HK-2 (cell line): ENCODE measurements at regions not wholly inside any gene's neighbourhood (a gene's known extent, or its start where the extent isn't known, plus 50 kb on each side); places are given as distances from the start of the nearest gene placed in this dataset.
"Not testable (repeated sequence)": the region's sequence is repeated elsewhere in the genome, so short reads cannot be mapped to it uniquely, and the experiment has no call there.

Source experiments
- DNase-seq: peaks from one replicate; pipeline ENCODE4 v3.0.0-alpha.2; 2018; ENCODE audit not compliant: unreplicated experiment

DNA sequence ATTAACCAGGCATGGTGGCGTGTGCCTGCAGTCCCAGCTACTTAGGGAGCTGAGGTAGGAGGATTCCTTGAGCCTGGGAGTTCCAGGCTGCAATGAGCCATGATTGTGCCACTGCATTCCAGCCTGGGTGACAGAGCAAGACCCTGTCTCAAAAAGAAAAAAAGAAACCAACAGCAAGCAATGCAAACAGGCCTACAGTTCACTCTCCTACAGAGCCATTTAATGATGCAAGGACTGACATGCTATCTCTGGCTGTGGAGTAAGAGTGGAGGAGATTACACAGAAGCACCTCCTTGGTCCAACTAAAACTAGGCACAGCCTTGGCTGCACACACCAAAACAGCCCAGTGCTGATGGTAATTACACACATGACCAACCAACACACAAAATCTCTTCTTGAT, 127.5 kb upstream of the SOD1 start:
- DNase-seq = no peak

DNA sequence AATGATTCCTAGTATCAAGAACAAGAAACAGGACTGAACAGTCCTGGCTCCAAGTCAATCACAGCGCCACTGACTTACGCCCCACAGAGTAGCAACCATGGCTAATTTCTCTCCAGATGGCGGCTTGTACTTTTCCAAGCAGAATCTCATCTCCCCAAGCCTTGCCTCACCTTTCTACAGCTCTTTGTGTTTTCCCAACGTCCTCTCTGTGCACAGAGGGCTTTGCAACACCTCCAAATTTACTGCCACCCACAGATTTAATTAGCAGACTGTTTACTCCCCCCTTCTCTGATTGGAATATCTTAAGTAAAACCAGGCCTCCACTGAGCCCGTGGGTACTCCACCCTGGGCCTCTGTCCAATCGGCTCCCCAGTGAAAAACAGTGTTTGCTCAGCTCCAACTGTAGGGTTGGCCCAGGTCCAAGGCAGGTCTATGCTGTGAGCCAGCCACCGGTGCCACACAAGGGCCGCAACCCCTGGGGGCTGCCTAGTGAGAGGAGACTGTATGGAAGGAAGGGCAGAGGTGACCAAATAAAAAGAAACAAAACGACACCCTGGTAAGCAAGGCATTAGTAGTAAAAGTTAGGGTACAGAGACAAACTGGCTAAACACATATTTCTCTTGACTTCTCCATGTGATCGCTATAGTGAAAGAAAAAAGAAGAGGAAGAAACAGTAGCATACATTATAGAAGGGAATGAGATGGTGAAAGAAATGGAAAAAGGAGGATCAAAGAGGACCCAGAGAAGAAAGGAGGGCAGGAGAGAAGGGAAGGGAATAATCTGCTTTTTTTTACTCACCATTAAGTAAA, 128.4 kb upstream of the SOD1 start:
- DNase-seq = no peak

DNA sequence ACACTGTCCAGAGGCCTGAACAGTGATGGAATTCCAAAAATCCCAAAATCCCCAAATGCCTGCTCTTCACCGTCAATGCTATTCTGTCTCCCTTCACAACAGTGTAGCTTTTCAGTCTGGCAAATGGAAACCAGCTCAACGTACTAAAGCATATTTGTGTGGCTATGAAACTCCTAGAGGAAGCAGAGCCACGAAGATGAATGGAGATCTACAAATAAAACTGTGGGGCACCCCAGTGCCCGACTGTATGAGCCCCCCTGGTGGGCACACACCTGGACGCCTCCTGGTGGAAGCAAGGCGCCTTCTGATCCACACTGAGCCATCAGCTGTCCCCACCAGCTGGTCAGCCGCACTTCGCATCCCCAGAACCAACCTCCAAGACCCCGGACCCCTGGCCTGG, 129.1 kb upstream of the SOD1 start:
- DNase-seq = no peak

DNA sequence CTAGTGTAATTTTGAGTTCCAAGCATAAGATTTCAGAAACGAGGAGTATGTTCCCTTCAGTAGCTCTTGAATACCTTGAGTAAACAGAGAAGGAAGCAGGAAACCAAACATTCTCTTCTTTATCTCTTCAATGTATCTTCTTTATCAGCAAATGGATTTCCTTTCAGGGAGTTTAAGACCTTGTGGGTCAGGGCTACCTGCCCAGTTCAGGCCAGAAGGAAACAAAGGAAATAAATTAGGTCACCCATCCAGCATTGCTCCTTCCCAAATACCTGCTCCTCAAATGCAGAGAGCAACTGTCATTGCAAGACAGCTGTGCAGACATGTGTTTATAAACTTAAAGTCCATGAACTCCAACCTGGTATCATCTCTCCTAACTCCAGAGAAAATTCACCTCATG, 130.1 kb upstream of the SOD1 start:
- no peak for DNase-seq

DNA sequence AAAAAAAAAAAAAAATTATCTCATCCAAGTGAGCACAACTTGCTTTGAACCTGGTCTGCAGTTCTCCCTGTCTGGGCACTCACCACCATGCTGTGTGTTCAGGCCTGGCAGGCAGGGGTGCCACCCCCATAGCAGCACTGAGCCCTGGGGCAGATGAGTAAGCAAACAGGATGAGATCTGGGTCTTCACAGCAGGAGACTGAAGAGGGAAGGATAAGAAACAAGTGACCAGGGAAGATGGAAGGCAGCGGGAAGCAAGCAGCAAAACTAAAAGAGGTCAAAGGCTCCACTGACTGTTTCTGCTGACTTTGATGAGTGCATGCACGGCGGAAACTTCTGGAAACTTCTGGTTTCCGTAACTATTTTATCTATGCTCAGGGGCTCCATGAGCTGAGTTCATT, 133.5 kb upstream of the SOD1 start:
- DNase-seq = no peak

DNA sequence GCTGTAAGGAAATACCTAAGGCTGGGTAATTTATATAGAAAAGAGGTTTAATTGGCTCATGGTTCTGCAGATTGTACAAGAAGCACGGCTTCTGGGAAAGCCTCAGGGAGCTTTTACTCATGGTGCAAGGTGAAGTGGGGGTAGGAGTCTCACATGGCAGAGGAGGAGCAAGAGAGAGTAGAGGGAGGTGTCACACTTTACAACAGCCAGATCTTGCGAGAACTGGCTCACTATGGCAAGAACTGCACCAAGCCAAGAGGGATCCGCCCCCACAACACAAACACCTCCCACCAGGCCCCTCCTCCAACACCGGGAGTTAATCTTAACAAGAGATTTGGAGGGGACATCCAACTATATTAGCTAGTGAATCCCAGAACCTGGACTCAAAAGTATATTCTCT, 135.4 kb upstream of the SOD1 start:
- no peak for DNase-seq

DNA sequence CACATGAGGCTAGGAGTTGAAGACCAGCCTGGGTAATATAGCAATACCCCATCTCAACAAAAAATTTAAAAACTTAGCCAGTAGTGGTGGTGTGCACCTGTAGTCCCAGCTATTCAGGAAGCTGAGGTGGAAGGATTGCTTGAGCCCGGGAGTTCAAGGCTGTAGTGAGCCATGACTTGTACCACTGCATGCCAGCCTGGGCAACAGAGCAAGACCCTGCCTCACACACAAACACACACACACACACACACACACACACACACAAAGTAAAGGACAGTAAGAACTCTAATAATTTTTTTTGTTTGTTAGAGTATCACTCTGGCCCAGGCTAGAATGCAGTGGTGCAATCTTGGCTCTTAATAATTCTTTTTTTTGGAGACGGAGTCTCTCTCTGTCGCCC, 138.0 kb upstream of the SOD1 start:
- DNase-seq = no peak

DNA sequence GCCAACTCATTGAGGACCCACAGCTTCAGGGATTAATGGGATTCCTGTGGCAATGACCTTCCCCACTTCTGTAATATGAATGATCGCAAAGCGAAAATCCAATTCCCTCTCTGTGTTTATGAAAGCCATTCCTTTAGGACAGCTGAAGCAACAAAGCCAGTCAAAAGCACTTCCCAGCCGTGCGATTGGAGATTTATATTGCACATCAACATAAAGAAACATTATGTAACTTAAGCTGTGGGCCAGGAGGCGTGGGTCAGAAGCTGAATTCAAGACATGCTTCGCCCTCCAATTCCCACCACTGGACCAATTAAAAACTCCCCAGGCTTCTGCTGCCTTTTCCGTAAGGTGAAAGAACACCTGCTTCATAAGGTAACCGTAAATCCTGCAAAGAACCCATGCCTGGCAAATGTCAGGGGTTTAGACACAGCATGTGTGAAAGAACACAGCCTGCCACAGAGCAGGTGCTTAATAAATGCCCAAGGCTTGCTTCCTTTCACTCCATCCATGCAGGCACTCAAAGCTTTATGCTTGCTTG, 138.9 kb upstream of the SOD1 start:
- DNase-seq = no peak

DNA sequence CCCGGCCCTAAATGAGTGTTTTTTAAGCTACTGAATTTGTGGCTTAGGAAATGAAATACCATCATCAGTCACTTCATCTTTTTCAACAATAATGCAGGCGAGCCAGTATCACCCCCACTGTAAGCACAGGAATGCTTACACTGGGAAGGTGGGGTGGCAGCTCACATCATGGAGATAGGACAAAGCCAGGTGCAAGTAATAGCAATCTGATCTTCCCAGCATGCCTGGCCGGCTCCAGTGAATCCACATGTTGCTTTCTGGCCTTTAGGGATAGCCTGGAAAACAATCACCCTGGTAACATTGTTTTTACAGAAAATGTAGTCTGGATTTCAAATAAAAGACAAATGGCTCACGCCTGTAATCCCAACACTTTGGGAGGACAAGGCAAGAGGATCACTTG, 140.9 kb upstream of the SOD1 start:
- DNase-seq = no peak

DNA sequence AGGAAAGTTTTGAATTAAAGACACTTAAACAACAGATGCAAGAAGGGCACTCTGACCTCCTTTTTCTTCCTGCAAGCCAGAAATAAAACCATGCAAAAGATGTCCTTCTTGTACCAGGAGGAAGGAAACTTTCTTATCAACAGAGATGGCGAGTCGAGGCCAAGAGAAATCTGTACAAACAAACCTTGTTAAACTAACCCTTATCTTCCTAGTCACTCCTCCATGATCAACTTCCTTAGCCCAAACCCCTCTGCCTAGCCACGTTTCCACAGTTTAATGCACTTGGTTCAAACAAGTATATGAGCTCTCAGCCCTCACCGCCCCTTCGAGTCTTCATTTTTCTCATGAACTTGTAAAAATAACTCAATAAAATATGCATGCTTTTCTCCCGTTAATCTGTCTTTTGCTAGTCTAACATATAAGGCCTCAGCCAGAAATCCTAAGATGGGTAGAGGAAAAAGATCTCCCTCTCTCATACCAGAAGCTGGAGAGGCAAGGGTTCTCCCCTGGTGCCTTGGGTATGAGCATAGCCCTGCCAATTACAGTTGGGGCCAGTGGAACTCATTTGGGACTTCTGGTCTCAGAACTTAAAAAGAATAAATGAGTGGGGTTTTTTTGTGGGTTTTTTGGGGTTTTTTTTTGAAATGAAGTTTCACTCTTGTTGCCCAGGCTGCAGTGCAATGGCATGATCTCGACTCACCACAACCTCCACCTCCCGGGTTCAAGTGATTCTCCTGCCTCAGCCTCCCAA, 141.7 kb upstream of the SOD1 start:
- no peak for DNase-seq

DNA sequence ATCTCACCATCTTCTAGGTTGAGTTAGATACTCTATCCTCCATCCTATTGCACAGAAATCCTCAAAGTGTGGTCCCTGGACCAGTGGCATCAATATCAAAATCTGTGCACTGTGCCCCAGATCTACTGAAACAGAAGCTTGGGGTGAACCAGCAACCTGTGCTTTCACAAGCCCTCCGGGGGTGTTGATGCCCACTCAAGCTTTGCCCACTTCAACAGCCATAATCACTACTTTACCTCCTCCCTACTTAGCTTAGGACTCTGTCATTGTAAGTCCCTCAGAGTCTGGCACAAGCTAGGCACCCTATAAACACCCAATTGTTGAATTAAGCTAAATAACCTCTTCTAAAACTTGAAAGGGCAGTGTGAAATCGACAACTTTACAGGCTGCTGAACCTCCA, 144.2 kb upstream of the SOD1 start:
- DNase-seq = no peak

DNA sequence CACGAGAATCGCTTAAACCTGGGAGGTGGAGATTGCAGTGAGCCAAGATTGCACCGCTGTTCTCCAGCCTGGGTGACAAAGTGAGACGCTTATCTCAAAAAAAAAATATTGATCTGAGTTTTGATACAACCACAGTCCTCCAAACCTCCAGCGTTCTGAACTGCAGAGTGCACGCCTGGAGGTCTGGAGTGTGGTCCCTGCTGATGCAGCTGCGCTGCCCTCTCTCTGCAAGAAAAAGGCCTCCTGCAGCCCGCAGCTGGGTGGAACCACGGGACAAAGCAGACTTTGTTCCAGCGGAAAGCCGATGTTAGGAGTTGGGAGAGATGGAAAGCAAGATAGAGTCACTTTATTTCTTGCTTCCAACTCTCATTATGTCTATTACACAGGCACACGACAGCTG, 144.9 kb upstream of the SOD1 start:
- DNase-seq = no peak

DNA sequence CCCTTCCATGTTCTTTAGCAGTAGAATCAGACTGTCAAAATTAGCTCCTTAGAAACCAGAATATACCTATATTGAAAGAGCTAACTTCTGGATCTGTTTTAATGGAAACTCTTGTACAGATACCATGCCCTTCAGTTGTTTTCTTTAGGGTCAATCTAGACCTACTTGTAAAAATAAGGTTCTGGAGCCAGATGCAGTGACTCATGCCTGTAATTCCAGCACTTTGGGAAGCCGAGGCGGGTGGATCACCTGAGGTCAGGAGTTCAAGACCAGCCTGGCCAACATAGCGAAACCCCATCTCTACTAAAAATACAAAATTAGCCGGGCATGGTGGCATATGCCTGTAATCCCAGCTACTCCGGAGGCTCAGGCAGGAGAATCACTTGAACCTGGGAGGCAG, 146.0 kb upstream of the SOD1 start:
- not testable (repeated sequence) for DNase-seq

DNA sequence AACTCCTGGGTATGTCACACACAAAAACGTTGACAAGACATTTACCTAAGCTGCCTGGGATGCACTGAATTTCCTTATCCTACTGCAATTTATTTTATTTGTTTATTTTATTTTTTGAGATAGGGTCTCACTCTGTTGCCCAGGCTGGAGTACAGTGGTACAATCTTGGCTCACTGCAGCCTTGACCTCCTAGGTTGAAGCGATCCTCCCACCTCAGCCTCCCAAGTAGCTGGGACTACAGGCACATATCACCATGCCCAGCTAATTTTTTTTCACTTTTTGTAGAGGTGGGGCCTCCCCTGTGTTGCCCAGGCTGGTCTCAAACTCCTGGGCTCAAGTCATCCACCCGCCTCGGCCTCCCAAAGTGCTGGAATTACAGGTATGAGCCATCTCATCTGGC, 147.5 kb upstream of the SOD1 start:
- DNase-seq = not testable (repeated sequence)

DNA sequence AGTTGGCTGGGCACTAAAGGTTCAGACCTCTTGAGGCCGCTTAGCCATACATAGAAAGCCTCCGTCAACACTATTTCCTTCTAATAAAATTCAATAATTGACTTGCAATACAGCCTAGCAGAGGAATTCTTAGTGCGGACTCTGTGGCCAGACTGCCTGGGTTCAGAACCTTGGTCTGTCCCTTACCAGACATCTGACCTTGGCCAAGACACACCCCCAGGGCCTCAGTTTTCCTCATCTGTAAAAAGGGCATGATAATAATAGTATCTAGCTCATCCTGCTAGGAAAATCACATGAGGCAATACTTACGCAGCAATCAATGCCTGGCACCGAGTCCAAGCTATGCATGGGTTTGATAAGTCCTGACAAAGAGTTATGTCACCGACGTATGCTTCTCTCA, 148.2 kb upstream of the SOD1 start:
- DNase-seq = no peak

DNA sequence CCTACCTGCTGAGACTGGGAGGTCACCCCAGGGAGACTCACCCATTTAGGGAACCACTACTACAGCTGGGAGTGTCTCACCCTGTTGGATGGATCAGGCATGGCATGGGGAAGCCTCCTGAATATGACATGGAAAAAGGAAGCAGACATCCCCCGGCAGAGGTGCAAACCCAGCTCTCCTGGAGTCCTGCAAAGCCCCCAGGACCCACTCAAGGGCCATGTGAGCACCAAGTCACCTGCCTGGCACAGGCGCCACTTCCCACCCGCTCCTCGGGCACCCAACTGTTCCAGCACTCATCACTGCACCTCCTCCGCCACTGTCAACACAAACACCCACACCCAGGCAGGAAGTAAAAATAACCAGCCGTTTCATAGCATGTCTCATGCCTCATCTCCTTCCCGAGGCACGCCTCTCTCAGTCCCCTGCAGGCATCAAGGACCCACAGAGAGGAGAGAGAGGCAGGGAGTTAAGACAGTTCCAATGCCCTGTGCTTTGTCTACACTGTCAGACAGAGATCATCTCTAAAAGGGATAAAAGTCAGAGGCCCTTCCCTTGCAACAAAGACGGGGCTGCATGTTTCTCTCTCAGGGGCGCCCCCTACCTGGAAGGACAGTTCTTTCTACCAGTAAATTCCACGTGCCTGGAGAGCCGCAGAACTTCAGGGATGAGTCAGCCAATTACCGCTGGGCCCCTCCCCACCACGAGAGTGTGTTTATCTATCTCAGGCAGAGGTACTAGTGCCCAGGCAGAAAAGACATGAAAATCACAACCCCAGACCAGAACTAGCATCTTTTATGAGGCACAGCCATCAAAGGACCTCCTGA, 150.1 kb upstream of the SOD1 start:
- peak; percentile 66 for DNase-seq

DNA sequence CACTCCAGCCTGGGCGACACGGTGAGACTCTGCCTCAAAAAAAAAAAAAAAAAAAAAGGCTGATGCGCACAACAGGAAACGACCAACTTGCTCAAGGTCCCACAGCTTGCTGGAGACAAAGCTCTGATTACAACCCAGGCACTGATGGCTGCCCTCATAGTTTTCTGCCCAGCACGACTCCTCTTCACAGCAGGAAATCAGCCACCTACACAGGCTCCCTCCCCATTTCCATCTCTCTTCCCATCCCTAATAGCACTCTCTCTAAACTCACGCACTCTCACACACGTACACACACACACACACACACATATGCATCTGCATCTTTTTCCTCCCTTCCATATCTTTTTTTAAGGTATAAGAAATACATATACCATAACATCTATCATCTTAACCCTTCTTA, 153.5 kb upstream of the SOD1 start:
- no peak for DNase-seq

DNA sequence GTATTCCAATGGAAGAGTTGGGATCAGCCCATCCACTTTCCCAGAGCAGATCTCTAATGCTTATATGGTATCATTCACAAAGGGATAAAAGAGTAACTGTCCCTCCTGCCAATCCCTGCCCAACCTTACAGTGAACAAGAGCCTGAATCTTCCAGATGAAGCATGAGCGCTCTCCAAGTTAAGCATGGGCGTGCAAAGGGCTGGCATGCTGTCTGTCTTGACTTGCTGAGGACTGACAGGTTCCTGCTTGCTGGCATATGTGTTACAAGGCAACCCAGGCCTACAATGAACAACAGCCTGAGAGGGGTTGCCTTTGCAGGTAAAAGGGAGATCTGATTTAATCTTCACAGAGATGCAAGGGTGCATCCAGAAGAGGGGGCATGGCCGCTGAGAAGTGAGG, 155.6 kb upstream of the SOD1 start:
- DNase-seq = no peak

DNA sequence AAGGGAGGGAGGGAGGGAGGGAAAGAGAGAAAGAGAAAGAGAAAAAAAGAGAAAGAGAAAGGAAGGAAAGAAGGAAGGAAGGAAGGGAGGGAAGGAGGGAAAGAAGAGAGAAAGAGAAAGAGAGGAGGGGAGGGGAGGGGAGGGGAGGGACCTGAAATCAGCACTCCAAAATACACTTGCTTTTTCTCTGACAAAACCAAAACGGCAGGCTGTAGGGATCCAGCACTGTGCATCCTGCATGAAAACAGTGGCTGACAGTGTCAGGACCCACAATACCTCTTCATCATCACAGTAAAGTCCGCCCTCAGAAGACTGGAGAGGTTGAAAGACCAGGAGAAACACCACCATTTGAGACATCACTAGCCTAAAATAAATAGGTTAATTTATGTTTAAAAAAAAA, 156.0 kb upstream of the SOD1 start:
- no peak for DNase-seq

DNA sequence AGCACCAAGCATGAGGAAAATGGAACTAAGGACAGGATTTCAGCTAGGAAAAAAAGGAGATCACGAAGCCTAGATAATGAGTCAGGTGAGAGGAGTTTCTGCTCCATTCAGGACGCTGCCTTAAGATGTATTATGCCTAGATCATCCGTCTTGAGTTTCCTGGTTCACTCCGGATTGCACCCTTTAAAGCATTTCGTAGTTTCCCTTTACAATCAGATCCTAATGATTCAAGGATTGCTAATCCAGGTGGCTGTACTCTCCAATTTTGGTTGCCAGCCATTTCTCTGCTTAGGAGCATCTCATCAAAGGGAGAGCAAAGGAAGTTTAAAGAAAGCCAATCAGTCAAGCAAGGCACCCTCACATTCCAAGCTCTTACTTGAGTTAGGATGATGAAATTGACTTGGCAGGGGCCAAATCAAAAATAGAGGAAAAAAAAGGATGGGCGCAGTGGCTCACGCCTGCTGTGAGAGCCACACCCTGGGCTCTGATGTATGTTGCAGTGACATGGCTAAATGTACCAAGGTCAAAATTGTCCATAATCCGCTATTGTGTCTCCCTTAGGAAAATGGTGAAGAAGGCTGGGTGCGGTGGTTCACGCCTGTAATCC, 156.9 kb upstream of the SOD1 start:
- DNase-seq = no peak

DNA sequence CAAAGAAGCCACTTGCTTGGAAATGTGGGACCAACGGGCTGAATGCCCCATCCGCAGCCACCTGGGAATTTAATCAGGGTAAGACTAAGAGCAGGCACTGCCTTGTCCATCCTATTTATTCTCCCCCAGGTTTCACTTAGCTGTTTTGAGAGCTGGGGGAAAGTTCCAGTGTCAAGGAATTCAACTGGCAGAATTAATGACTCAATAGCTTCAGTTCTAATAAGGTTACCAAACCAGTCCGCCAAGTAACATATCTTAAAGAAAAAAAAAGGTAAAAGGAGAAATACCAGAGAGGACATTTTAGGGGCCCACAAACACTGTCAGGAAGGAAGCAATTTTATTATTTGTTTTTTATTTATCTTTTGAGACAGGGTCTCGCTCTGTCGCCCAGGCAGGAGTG, 157.6 kb upstream of the SOD1 start:
- no peak for DNase-seq

DNA sequence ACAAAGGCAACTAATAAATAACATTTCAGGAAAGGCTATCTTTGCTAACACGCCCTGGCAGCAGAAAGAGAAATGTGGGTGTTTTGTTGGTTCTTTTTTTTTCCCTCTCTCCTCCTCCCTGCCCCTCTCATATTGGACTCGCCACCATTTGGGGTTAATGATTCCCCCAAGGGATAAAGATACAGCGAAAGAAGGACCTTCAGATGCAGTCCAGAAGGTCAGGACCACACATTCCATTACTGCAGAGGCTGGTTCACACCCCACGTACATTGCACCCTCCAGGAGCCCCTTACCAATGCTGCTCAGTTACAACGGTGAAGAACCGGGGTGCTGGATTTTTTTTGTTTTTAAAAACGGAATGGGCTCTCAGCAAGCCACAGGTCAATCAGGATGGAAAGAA, 156.9 kb upstream of the TIAM1 start:
- DNase-seq = no peak
